NCI-H82 treated with DMSO at 0.1 percent for 48 hours (cell line): ENCODE measurements at regions not wholly inside any gene's neighbourhood (a gene's known extent, or its start where the extent isn't known, plus 50 kb on each side); places are given as distances from the start of the nearest gene placed in this dataset.
"Not testable (repeated sequence)": the region's sequence is repeated elsewhere in the genome, so short reads cannot be mapped to it uniquely, and the experiment has no call there.

Source experiments
- DNase-seq: peaks from one replicate; lab custom pipeline; 2025; ENCODE audit not compliant: unreplicated experiment; lab: John Stamatoyannopoulos, UW

GRCh38 chr3:177881351-177881750, 654.9 kb upstream of the KCNMB2 start:
- DNase-seq = no peak

GRCh38 chr3:177882124-177882648, 654.0 kb upstream of the KCNMB2 start:
- no peak for DNase-seq

- DNase-seq = no peak
Observed at GRCh38 chr3:177883091-177883490, 653.1 kb upstream of the KCNMB2 start.

DNA sequence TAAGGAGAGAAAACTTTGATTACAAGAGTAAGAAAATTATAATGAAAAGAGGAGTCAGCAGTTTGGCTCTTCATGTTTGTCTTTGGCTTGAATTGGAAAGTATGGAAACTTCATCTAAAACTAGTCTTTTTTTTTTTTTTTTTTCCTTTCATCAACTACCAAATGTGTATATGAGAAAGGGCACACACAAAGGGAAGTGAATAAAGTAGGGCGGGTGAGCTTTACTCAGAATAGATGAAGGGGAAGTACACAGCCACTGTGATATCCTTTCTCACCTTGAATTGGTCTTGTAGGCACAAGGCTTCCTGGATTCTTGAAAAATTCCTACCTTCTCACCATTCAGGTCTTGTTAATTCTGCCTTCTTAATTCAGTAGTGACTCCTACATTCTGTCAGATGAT, 652.3 kb upstream of the KCNMB2 start:
- no peak for DNase-seq

DNA sequence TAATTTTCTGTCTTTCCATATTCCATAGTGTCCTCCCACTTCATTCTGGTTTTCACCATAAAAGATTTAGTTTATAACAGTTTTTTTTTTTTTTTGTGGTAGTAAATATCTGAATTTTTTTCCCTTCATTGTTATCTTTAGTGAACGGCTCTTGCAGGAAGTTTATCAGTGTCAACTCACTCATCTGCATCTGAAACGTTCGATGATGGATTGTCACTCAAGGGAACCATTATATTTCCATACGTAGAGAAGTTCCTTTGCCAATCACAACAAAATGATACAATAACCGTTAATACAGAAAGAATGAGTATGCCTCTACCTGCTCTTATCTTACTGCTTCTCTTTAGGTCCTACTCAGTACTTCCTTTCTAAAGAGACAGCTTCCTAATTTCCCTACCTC, 651.2 kb upstream of the KCNMB2 start:
- DNase-seq = no peak

- no peak for DNase-seq
Observed at GRCh38 chr3:177886501-177886900, 649.7 kb upstream of the KCNMB2 start.

DNA sequence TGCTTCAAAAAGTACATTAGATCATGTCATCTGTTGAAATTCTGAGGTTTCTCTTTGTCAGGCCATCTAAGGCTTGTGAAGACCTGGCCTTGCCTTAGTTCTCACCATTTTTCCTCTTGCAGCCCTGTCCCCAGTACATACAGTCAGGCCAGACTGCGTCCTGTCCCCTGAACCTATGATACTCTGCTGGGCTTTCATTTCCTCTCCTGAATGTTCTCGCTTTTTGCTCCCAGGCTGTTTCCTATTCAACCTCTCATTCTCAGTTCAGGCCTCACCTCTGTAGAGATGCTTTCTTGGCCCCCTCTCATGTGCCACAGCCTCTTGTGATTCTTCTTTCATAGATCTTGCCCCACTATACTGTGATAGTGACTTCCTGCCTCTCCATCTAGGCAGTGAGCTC, 648.8 kb upstream of the KCNMB2 start:
- DNase-seq = no peak

GRCh38 chr3:177889161-177889560, 647.1 kb upstream of the KCNMB2 start:
- DNase-seq = no peak

DNA sequence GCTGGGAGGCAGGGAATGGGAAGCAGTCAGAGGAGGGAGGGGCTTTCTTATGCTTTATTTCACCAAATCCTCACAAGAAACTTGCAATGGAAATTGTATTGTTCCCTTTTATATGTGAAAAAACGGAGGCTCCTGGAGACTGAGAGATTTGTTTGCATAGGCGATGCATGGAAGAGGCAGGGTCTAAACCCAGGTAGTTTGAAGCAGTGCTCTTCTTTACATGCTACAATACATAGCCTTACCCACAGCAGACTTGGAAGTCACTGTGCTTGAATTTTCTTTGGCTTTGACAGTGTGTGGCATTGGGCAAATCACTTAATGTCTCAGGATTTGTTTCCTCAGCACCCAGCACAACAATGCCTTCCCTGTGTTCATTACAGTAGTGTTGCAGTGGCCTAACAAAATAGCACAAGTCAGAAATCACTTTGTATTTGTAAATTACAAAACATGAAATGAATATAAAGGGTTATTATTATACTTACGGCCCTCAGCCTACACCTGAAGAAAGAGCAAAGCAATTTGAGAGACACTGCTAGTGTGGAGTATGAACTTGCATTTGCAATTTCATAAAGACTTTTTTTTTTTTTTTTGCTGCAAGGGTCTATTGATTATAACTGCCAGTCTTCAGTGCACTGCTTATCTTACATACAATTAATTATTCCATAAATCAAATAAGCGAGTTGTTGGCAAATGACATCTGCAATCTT, 646.4 kb upstream of the KCNMB2 start:
- no peak for DNase-seq

DNA sequence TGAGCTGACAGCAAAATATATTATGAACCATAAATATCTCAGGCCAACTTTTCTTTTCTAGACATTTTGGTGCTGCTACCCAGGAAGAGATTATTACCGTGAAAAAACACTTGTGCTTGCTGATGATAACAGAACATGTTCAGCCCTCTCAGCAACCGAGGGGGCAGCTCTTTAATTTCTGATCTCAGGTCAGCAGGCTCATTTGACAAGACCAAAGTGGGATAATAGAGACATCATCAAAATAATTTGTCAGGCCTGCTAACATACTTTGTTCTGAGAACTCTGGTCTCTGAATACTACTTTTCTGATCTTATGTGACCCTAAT, 645.9 kb upstream of the KCNMB2 start:
- DNase-seq = no peak

GRCh38 chr3:177891569-177891968, 644.7 kb upstream of the KCNMB2 start:
- DNase-seq = not testable (repeated sequence)

- no peak for DNase-seq
Observed at GRCh38 chr3:177893331-177893730, 642.9 kb upstream of the KCNMB2 start.

DNA sequence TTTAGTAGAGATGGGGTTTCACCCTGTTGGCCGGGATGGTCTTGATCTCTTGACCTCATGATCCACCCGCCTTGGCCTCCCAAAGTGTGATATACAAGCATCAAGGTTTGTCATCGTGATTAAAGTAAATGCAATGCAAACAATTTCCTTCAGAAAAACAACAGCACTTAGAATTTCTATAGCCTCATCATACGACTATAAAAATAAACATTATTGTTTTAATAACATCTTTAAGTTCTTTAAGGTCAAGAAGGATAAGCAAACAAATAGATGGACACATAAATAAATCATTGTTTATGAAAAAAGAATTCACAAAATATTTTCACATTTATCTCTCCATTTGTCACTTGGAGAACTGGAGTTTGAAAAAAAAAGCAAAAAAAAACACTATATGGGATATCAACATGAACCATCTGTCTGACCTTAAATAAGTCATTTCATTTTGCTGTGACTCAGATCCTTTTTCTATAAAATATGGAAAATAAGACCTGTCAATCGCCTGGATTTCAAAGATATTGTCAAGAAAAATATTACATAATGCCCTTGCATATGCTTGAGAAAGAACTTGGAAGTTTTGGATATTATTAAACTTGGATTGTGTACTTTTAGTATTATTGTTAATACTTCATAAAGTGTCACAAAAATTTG, 642.0 kb upstream of the KCNMB2 start:
- DNase-seq = no peak

- no peak for DNase-seq
Observed at GRCh38 chr3:177898185-177898584, 638.1 kb upstream of the KCNMB2 start.

GRCh38 chr3:177899275-177900067, 636.8 kb upstream of the KCNMB2 start:
- no peak for DNase-seq

DNA sequence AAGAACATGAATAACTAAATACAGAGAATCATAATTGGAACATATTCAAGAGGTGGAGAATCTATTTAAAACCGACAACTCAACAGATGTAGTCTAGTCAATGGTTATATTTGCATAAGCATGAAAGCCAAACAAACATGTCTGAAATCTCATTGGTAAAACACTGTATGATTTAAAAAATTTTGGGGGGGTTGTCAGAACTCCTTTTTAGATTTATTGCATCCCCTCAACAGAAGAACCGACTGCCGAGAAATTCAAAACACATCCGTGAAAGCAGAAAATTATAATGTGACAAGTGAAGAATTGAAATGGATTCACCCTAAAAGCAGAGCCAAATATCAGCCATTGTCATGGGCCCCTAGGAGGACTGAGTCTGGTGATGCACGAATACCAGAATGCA, 633.4 kb upstream of the KCNMB2 start:
- DNase-seq = no peak

- no peak for DNase-seq
Observed at GRCh38 chr3:177904621-177905020, 631.6 kb upstream of the KCNMB2 start.

DNA sequence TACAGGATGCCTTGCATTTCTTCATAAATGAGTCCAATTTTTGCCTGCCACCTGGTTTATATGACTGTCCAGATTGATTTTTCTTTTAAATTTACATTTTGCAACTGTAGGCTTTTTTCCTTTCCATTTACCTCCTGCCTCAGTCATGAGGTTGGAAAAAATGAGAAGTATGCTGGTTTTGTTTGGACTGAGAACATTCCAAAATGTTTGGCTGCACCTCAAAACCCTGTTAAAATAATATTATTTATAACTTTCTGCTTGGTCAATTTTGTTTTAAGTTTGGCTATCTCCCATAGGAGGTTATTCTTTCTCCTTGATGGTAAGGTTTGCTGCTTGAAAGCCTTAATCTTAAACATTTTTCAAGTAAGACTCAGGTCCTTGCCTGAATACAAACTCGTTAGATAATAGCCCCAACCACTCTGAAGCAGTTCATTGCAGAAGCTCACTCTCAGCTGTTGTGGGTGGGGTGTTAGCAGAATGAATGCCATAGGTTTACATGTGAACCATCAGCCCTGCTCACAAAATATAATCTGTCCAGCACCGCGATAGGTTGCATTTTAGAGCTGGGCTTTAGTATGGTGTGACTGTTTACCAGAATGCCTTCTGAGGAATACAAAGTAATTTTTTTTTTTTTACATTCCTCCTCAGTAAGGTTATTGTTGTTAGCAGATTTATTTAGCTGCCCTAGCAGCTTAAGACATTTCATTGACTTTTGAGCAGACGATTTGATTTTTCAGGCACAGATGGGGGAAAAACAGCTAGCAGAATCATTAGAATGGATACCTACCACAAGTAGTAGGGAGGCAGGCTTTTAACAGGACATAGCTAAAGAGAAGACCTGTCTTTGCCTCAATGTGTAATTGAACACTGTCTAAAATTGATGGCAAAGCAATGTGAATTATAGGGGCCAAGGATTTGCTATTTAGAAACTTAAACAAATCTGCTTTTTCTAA, 630.8 kb upstream of the KCNMB2 start:
- DNase-seq = no peak

- DNase-seq = no peak
Observed at GRCh38 chr3:177906126-177906511, 630.1 kb upstream of the KCNMB2 start.

GRCh38 chr3:177906578-177907229, 629.5 kb upstream of the KCNMB2 start:
- DNase-seq = no peak
